Neural cell (in vitro differentiated cells): ENCODE measurements at regions not wholly inside any gene's neighbourhood (a gene's known extent, or its start where the extent isn't known, plus 50 kb on each side); places are given as distances from the start of the nearest gene placed in this dataset.

ENCODE experiments used
- CTCF ChIP-seq: fragments of 450-650 bp; IDR thresholded peaks from 2 replicates; pipeline ENCODE4 v1.5.1; 2014; ENCODE audit warnings: antibody characterized with exemption, mild to moderate bottlenecking, moderate library complexity; ENCODE audit not compliant: poor library complexity, severe bottlenecking
- EP300 ChIP-seq: fragments of 450-650 bp; conservative IDR thresholded peaks from 2 replicates; pipeline ENCODE4 v1.6.1; 2014; ENCODE audit warnings: antibody characterized with exemption, mild to moderate bottlenecking, moderate library complexity; ENCODE audit not compliant: poor library complexity, severe bottlenecking
- EZH2 ChIP-seq: fragments of 200-600, 300-800 bp; shearing (Covaris generic), sonication (generic); IDR thresholded peaks from 2 replicates; pipeline ENCODE4 v1.6.1; 2014; ENCODE audit warnings: antibody characterized with exemption, low read length, borderline replicate concordance, mild to moderate bottlenecking; ENCODE audit not compliant: insufficient read depth, poor library complexity, severe bottlenecking
- POLR2AphosphoS5 ChIP-seq: IDR thresholded peaks from 2 replicates; pipeline ENCODE4 v1.6.1; 2012
- RAD21 ChIP-seq: fragments of 450-650 bp; conservative IDR thresholded peaks from 2 replicates; pipeline ENCODE4 v1.6.1; 2014; ENCODE audit warnings: antibody characterized with exemption, mild to moderate bottlenecking, moderate library complexity
- SMC3 ChIP-seq: fragments of 450-650 bp; conservative IDR thresholded peaks from 2 replicates; pipeline ENCODE4 v1.6.1; 2014; ENCODE audit warnings: antibody characterized with exemption, mild to moderate bottlenecking, moderate library complexity; ENCODE audit not compliant: poor library complexity
- TAF1 ChIP-seq: IDR thresholded peaks from 2 replicates; pipeline ENCODE4 v1.6.1; 2012; ENCODE audit warnings: low read depth
- TF ChIP-seq, protein P1 (sequence below): IDR thresholded peaks from 2 replicates; pipeline ENCODE4 v1.6.1; 2012; ENCODE audit warnings: borderline replicate concordance

- TF ChIP-seq TAF1: no peak
- no peak for TF ChIP-seq CTCF
- no peak for TF ChIP-seq POLR2AphosphoS5
- TF ChIP-seq, protein P1, sequence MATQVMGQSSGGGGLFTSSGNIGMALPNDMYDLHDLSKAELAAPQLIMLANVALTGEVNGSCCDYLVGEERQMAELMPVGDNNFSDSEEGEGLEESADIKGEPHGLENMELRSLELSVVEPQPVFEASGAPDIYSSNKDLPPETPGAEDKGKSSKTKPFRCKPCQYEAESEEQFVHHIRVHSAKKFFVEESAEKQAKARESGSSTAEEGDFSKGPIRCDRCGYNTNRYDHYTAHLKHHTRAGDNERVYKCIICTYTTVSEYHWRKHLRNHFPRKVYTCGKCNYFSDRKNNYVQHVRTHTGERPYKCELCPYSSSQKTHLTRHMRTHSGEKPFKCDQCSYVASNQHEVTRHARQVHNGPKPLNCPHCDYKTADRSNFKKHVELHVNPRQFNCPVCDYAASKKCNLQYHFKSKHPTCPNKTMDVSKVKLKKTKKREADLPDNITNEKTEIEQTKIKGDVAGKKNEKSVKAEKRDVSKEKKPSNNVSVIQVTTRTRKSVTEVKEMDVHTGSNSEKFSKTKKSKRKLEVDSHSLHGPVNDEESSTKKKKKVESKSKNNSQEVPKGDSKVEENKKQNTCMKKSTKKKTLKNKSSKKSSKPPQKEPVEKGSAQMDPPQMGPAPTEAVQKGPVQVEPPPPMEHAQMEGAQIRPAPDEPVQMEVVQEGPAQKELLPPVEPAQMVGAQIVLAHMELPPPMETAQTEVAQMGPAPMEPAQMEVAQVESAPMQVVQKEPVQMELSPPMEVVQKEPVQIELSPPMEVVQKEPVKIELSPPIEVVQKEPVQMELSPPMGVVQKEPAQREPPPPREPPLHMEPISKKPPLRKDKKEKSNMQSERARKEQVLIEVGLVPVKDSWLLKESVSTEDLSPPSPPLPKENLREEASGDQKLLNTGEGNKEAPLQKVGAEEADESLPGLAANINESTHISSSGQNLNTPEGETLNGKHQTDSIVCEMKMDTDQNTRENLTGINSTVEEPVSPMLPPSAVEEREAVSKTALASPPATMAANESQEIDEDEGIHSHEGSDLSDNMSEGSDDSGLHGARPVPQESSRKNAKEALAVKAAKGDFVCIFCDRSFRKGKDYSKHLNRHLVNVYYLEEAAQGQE: no peak
- TF ChIP-seq EZH2: no peak
- no peak for TF ChIP-seq SMC3
- no peak for TF ChIP-seq EP300
- no peak for TF ChIP-seq RAD21
These were observed 1080.1 kb upstream of the RBFOX1 start for GRCh38 chr16:6252541-6252940.
